GM18868 (cell line): ENCODE measurements at regions not wholly inside any gene's neighbourhood (a gene's known extent, or its start where the extent isn't known, plus 50 kb on each side); places are given as distances from the start of the nearest gene placed in this dataset.
"Not testable (repeated sequence)": the region's sequence is repeated elsewhere in the genome, so short reads cannot be mapped to it uniquely, and the experiment has no call there.

ENCODE experiments used
- ATAC-seq: cut with Tn5 transposase; IDR thresholded peaks from one replicate; pipeline ENCODE4 v1.9.1; 2021; ENCODE audit warnings: mild to moderate bottlenecking, moderate library complexity; ENCODE audit not compliant: unreplicated experiment

DNA sequence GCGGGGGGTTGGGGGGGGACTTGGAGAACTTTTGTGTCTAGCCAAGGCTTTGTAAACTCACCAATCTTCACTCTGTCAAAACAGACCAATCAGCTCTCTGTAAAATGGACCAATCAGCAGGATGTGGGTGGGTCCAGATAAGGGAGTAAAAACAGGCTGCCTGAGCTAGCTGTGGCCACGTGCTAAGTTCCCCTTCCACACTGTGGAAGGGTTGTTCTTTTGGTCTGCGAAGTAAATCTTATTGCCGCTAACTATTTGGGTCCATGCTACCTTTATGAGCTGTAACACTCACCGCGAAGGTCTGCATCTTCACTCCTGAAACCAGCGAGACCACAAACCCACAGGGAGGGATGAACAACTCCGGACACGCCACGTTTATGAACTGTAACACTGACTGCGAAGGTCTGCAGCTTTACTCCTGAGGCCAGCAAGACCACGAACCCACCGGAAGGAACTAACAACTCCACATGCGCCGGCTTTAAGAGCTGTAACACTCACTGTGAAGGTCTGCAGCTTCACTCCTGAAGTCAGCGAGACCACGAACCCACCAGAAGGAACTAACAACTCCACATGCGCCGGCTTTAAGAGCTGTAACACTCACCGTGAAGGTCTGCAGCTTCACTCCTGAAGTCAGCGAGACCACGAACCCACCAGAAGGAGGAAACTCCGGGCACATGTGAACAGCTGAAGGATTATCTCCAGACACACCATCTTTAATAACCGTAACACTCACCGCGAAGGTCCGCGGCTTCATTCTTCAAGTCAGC, 186.6 kb downstream of the ID4 start:
- not testable (repeated sequence) for ATAC-seq

DNA sequence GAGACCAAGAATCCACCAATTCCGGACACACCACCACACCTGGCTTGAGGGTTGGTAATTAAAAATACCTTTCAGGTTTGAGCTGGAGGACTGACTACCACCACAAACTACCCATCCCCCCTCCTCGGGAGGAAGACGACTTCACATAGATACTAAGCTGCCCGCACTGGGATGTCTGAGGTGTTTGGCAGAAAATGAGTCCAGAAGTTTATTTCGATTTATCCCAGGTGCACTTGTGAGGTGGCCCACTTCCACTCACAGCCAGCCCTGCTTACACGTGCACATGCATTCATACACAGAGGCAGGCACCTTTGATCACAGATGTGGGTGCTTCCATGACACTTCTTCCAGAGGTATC, 187.1 kb downstream of the ID4 start:
- no peak for ATAC-seq

DNA sequence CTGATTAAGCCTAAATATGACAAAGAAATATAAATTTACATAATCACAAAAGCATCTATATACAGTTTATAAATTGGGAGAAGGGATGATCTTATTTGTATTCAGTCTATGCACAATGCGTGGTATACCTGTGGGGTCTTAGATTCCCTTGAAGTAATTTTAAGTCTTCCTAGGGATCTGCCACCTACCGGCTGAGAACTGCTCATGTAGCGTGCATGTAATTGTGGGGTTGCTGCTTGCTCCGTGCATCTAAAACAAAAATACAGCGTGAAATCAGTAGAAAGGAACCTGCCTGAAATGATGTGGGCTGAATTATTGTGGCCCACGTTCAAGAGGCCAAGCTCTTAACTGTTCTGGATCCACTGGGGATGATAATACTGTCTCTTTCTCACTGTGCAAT, 187.3 kb downstream of the MBOAT1 start:
- ATAC-seq: no peak

DNA sequence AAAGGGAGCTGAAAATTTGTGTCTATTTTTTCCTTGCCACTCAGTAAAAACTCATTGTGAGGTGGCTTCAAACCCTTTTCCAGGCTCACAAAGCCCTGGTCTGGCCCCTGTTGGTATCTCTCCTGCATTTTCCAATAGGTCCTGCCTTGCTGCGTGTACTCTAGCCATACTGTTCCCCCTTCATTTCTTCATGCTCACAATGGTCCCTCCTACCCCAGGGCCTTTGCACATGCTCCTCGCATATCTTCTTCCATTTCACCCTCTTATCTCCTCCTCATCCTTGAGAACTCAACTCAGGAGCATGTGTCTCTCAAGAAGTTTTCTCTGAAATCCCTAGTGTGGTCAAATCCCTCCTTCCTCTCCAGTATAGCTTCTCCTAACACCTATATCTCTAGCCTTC, 186.6 kb downstream of the MBOAT1 start:
- ATAC-seq: no peak

DNA sequence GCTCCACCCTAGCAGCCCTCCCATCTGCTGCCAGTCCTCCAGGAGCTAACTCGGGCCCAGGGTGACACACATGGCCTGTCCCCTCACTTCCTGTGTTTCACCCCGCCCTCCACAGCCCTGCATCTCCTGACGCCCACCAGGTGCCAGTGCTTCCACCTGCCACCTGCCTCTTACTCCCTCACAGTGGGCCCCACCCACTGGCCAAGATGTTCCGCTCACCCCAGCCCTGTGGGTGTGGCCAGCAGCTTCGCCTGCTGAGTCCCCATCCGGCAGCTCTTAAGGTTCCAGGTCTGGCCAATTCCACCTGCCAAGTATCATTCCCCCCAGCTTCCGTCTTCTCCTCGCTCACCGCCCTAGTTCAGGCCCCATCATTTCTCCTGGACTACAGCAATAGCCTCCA, 184.1 kb downstream of the MBOAT1 start:
- ATAC-seq: no peak

DNA sequence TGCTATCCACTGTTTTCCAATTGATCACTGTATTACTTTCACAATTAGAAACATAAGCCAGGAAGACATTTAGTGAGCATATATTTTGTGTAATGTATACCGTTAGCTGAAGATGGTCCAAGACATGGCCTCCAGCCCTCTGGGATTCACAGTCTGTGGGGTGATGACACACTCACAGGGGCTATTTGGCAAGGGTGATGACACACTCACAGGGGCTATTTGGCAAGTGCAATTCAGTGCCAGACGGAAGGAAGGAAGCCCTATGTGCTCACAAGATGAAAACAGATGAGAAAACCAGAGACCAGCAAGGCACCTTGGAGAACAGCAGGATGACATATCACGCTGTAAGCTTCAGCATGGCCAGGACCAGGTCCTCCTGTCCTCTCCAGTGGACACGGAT, 183.7 kb downstream of the MBOAT1 start:
- ATAC-seq: no peak

DNA sequence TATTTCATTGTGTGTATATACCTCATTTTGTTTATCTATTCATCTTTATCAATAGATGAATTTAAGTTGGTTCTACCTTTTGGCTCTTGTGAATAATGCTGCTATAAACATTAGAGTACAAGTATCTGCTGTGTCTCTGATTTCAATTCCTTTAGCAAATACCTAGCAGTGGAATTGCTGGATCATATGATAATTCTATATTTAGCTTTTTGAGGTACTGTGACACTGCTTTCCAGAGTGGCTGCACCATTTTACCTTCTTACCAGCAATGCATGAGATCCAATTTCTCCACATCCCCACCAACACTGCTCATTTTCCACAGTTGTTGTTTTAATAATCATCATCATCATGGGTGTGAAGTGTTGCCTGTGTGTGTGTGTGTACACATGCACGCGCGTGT, 182.3 kb downstream of the MBOAT1 start:
- no peak for ATAC-seq

DNA sequence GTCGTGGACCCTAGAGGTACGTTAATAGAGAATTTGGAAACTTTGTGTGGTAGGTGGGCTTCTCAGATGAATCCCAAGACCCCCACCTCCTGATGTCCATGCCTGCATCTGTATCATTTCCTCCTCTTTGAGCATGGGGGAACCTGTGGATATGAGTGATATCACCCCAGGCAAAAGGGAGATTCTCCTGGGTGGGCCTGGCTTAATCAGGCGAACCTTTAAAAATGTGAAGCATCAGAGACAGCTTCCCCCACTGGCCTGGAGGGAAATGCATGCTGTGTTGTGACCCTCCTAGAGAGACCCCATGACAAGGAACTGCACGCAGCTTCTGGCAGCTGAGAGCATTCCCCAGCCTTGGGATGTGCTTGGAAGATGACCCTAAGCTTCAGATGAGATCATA, 180.9 kb downstream of the MBOAT1 start:
- no peak for ATAC-seq

DNA sequence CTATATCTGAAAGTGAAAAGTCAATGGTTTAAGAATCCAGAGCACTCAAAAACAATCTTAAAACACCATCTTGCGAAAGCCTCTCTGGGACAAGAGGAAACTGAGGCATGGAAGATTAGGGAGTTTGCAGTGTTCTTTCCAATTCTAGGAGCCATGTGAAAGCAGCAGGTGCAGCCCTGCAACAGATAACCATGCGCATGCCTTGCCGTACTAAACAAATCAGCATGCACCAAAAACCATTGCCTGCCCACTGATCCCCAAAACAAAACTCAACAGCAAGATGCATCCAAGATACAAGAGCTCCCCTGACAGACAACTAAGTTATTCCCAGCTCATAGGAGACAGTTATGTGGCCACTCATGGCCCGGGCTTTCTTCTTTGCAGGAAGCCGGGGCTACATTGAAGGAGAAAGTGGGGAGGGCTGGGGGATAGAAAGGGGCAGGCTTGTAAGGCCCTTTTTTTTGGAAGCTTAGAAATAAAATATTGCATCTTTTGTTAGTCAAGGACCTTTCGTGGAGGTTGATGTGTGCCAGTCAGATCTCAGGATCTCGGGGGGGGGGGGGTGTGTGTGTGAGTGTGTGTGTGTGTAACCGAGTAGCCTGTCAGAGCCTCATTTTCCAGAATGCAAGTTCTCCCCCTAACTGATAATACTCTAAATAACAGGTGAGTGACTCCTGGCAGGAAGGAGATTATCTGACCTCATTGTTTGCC, 178.4 kb downstream of the MBOAT1 start:
- ATAC-seq: no peak

DNA sequence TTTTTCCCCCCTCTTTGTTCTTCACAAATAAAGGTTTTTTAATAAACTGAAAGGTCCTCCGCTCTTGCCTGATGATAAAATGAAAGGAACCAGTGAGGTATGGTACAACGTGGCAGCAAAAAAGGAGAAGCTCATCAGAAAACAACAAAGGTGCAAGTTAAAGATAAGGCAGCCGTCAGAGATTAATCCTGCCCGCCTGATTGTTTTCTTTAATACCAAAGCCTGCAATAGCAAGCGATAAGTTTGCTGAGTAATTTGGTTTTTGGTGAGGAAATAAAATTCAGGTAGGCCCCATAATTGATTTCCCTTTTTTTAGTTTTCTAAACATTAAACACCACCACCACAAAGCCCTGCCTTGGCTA, 177.9 kb downstream of the MBOAT1 start:
- no peak for ATAC-seq

DNA sequence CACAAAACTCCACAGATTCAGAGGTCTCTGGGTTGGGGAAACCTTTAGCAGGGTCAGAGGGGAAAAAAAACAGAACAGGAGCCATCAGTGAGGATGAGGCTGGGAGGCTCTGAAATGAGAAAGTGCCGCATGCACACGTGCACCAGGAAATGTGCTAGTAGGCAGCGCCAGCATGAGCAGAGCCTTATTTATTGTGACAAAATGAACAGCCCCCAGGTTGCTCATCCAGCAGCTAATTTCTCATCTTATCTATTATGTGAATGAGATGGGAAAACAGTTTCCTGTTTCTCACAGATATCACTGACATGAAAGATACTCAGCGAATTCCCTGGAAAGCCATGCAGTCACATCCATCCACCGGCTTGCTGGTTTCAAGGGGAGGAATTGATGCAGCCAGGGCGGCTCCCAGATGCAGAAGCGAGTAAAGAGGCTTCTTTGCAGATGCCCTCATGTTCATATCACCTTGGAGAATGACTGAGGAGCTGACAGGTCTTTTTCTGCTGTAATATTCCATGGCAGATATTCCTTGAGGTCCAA, 176.1 kb downstream of the MBOAT1 start:
- ATAC-seq: no peak

DNA sequence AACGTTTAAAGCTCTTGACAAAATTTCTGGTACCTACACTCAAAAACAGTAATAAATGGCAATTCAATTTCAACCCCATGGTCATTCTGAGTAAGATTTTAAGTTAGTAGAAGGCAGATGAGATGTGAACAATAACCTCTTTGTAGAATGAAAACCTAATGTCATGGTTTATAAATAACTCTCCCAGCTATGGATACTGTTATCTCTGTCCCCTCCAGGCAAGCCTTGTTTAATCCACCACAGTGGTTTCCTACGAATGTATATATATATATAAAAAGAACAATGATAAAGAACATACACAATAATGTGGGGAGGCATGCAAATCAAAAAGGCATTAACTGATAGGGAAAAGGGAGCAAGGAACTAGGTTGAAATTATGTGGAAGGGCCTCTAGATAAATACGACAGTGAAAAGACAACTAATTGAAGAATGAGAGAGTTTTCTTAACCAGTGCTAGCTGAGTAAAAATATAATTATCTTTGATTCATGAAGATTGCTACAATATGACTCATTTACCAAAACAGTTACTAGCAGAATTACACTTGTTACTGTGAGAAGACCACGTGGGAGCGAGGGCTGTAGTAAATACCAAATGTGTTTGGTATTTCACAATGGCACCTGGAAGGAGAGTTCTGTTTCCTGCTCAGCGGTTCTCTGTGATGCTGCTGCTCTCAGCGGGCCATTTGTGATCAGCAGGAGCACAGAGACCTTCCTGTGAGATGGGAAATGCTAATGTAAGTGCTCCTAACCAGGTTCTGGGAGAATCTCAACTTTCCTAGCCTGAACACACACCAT, 173.7 kb downstream of the MBOAT1 start:
- ATAC-seq: no peak

DNA sequence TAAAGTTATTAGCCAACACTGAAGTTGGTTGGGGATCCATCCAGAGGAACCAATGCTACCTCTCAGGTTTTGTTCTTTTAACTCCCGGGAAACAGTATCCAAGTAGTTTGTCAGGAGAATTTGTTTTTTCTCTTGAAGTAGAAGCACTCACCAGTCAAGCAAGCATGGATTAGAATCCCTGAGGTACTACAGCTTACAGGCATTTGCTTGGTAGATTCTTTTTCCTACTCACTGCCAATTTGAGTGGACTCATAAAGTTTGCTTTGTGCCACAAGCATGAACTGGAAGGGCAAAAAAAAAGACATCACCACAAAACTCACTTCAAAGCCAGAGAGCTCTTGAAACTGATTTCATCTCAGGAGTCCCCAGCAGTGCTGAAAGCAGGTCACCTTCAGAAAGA, 167.4 kb downstream of the MBOAT1 start:
- no peak for ATAC-seq
